ENCODE measurements at regions not wholly inside any gene's neighbourhood (a gene's known extent, or its start where the extent isn't known, plus 50 kb on each side); places are given as distances from the start of the nearest gene placed in this dataset.

GRCh38 chr10:128373071-128373749 is 247.0 kb upstream of the MKI67 start:
- DNase-seq (ENCODE audit: low read depth, low spot score), result no peak

GRCh38 chr10:128373831-128374230 is 247.6 kb upstream of the MKI67 start:
- DNase-seq (ENCODE audit: low read depth, low spot score), result no peak

GRCh38 chr10:128375171-128375570 is 248.9 kb upstream of the MKI67 start:
- no peak for DNase-seq (ENCODE audit: low read depth, low spot score)

DNA sequence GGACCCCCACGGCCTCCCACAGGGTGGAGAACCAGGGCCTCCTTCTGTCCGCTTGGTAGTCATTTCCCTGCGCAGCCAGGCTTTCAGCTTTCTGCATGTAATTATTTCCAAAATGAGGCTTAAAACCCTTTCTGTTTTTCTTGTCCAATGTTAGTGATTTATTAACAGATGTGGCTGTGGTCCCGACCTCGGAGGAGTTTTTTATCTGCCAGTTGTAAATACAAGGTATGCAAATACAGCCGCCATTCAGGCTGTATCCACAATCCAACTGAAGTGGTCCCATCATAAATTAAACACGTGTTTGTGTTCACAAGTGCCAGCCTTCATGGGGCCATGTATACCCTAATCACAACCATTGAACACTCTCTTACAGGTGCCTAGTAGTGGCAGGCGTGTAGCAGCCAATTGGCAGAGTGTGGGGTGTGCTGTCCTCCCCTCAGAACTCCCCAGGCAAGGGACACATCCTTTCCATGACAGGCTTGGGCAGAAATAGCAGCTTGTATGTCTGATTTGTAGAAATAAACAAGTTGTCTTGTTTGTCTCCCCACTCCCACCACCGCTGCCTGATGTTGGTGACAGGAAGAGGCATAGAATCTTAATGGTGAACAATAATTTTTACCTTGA is 251.3 kb upstream of the MKI67 start:
- DNase-seq (ENCODE audit: low read depth, low spot score), result no peak

- no peak for DNase-seq (ENCODE audit: low read depth, low spot score)
Observed at GRCh38 chr10:128377988-128378387, 251.8 kb upstream of the MKI67 start.

- DNase-seq (ENCODE audit: low read depth, low spot score), result no peak
Observed at GRCh38 chr10:128380946-128381345, 254.7 kb upstream of the MKI67 start.

DNA sequence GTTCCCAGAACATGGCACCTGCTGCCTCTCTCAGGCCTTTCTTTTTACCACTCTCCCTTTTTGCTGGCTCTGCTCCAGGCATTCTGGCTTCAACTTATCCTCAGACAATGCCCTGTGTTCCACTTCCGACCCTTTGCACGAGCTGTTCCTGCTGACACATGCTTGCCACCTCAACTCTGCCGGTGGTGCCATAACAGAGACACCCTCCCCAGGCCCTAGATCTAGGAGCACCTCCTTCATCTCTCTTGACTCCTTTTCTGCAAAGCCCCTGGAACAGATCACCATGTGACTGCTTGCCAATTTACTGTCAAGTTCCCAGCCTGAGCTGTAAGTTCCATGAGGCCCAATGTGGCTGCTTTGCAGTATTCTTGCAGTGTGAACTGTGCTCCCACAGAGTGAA is 256.0 kb upstream of the MKI67 start:
- DNase-seq (ENCODE audit: low read depth, low spot score), result no peak

- DNase-seq (ENCODE audit: low read depth, low spot score), result no peak
Observed at GRCh38 chr10:128384831-128385230, 258.6 kb upstream of the MKI67 start.

- no peak for DNase-seq (ENCODE audit: low read depth, low spot score)
Observed at GRCh38 chr10:128386231-128386630, 260.0 kb upstream of the MKI67 start.

- no peak for DNase-seq (ENCODE audit: low read depth, low spot score)
Observed at GRCh38 chr10:128386816-128387604, 260.8 kb upstream of the MKI67 start.

DNA sequence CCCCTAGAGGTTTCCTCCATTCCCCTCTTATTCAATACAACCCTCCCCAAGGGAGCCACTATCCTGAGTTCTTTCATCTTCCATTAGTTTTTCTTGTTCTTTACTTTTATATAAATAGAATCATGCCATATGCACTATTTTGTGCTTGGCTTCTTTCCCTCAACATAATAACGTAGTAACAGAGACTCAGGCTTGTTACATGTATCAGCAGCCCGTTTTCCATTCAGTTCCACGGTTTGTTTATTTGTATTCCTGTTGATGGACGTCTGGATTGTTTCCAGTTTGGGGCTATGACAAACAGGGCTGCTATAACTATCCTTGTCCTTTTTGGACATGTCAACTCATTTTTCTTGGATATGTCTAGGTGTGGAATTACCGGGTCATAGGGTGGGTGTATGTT is 264.4 kb upstream of the MKI67 start:
- no peak for DNase-seq (ENCODE audit: low read depth, low spot score)

- DNase-seq (ENCODE audit: low read depth, low spot score), result no peak
Observed at GRCh38 chr10:128393546-128393945, 267.3 kb upstream of the MKI67 start.

DNA sequence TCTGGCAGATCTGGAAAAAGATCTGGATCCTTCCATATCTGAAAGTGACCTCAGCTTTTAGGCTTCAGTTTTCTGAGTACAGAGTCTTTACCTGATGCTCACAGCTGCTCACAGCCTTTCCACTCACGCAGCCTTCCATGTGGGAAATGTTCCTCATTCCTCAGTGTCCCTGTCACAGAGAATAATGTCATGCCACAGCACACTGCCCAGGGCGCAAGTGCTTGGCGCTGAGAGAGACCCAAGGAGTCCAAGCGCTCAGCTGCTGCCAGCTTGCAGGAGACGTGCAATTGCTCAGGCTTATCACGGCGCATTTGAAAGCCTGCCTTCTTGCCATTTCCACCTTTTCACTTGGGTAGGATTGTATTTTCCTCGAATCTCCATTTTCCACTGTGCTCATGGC is 271.9 kb upstream of the MKI67 start:
- DNase-seq (ENCODE audit: low read depth, low spot score), result no peak

DNA sequence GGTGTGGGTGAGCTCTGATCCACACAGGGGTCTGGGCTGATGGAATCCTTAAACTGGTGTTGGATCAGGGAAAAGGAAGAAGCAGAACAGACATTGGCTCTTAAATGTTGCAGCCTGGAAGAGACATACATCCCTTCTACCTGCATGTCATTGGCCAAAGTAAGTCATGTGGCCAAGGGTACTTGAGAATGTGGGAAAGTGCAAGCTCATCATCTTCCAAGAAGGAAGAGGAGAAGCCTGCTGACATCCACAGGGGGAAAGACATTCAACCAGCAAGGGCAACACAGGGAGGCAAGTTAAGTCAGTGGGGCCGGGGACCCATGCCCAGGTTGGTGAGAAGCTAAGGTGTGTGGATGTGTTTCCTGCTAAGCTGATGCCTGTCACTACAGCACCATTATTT is 272.8 kb upstream of the MKI67 start:
- DNase-seq (ENCODE audit: low read depth, low spot score), result no peak

GRCh38 chr10:128400564-128400963 is 274.3 kb upstream of the MKI67 start:
- no peak for DNase-seq (ENCODE audit: low read depth, low spot score)

- no peak for DNase-seq (ENCODE audit: low read depth, low spot score)
Observed at GRCh38 chr10:128405450-128405849, 279.2 kb upstream of the MKI67 start.

- DNase-seq (ENCODE audit: low read depth, low spot score), result no peak
Observed at GRCh38 chr10:128411643-128412042, 285.4 kb upstream of the MKI67 start.

GRCh38 chr10:128414568-128414967 is 288.3 kb upstream of the MKI67 start:
- DNase-seq (ENCODE audit: low read depth, low spot score), result no peak

DNA sequence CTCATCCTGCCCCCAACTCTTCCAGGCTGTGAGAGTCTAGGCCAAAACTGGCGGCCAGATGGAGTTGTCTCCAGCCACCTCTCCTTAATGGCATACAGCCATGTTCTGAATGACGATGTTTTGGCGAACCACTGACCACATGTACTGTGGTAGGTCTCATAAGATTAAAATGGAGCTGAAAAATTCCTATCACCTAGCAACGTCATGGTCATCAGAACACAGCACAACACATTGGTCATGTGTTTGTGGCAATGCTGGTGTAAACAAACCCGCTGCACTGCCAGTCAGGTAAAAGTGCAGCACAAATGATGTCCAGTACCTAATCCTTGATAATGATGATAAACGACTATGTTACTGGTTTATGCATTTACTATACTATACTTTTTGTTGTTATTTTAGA is 290.0 kb upstream of the MKI67 start:
- DNase-seq (ENCODE audit: low read depth, low spot score), result no peak

- no peak for DNase-seq (ENCODE audit: low read depth, low spot score)
Observed at GRCh38 chr10:128417826-128418225, 291.6 kb upstream of the MKI67 start.

DNA sequence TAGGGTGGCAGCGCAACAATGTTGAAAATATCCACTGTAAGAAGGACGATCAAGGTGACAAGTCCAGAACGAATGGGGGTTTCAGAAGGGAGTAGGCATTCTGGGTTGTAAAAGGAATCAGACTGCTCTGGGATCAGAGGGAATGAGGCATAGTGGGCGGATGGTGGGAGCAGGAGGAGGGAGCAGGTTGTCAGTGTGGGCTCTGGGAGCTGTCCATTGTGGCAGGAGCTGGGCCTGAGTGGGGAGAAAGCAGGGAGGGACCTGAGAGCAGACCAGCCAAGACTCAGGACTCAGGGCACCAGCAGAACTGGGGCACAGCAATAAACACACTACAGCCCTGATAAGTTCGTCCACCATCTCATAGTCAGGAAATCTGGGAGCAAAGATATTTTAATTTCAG is 292.6 kb upstream of the MKI67 start:
- DNase-seq (ENCODE audit: low read depth, low spot score), result no peak

- no peak for DNase-seq (ENCODE audit: low read depth, low spot score)
Observed at GRCh38 chr10:128419466-128420019, 293.3 kb upstream of the MKI67 start.

DNA sequence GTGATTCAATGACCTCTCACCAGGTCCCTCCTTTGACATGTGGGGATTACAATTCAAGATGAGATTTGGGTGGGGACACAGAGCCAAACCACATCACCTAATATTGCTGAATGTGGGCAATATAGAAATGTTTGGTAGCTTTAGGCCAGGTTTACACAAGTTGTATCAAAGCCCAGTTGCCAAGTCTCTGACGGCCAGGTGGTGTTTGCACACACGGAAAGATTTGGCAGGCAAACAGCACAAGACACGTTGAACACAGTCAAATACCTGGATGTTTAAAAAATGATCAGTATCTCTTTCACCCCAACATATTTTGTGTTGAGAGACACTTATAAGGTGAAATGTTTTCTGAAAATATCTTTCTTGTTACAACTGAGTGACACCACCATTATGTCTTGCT is 294.4 kb upstream of the MKI67 start:
- no peak for DNase-seq (ENCODE audit: low read depth, low spot score)

All from activated CD4-positive, CD25-positive, alpha-beta regulatory T cell treated with anti-CD3 and anti-CD28 coated beads, Interleukin-2, amount 50 U/mL, for 16 hours (primary cell).